GM18519 (cell line): ENCODE measurements at regions not wholly inside any gene's neighbourhood (a gene's known extent, or its start where the extent isn't known, plus 50 kb on each side); places are given as distances from the start of the nearest gene placed in this dataset.

Experiments used
- ATAC-seq: cut with Tn5 transposase; IDR thresholded peaks from one replicate; pipeline ENCODE4 v1.9.1; 2021; ENCODE audit warnings: mild to moderate bottlenecking, moderate library complexity; ENCODE audit not compliant: unreplicated experiment, low FRiP score

- no peak for ATAC-seq
Observed at GRCh38 chr5:135208903-135209721, 175.1 kb upstream of the PITX1 start.

GRCh38 chr5:135208555-135208902 is 174.5 kb upstream of the PITX1 start:
- no peak for ATAC-seq

GRCh38 chr5:135207866-135208265 is 173.8 kb upstream of the PITX1 start:
- no peak for ATAC-seq

GRCh38 chr5:135206862-135207261 is 172.8 kb upstream of the PITX1 start:
- no peak for ATAC-seq

- ATAC-seq: no peak
Observed at GRCh38 chr5:135205632-135206349, 171.8 kb upstream of the PITX1 start.

GRCh38 chr5:135204151-135204600 is 170.1 kb upstream of the PITX1 start:
- no peak for ATAC-seq

GRCh38 chr5:135203593-135204036 is 169.6 kb upstream of the PITX1 start:
- no peak for ATAC-seq

GRCh38 chr5:135203019-135203418 is 169.0 kb upstream of the PITX1 start:
- ATAC-seq: no peak

GRCh38 chr5:135199919-135200318 is 165.9 kb upstream of the PITX1 start:
- no peak for ATAC-seq

GRCh38 chr5:135196483-135196882 is 162.5 kb upstream of the PITX1 start:
- ATAC-seq: no peak

GRCh38 chr5:135195270-135195608 is 161.2 kb upstream of the PITX1 start:
- no peak for ATAC-seq

GRCh38 chr5:135194573-135195269 is 160.7 kb upstream of the PITX1 start:
- ATAC-seq: no peak

- no peak for ATAC-seq
Observed at GRCh38 chr5:135194126-135194488, 160.1 kb upstream of the PITX1 start.

- no peak for ATAC-seq
Observed at GRCh38 chr5:135193213-135194125, 159.4 kb upstream of the PITX1 start.

- no peak for ATAC-seq
Observed at GRCh38 chr5:135192351-135192750, 158.3 kb upstream of the PITX1 start.

- ATAC-seq: peak; percentile 71
Observed at GRCh38 chr5:135191084-135191826, 157.2 kb upstream of the PITX1 start.

GRCh38 chr5:135190416-135191083 is 156.5 kb upstream of the PITX1 start:
- ATAC-seq: no peak

- no peak for ATAC-seq
Observed at GRCh38 chr5:135189024-135189423, 155.0 kb upstream of the PITX1 start.

- ATAC-seq: no peak
Observed at GRCh38 chr5:135188233-135188914, 154.3 kb upstream of the PITX1 start.
